IMR-90 (cell line): ENCODE measurements at regions not wholly inside any gene's neighbourhood (a gene's known extent, or its start where the extent isn't known, plus 50 kb on each side); places are given as distances from the start of the nearest gene placed in this dataset.

Experiments
- ATAC-seq: fragments of 200-7000 bp; cut with Tn5 transposase; 2 replicates; pipeline ENCODE4 v1.9.1; 2020; ENCODE audit warnings: low read depth, mild to moderate bottlenecking, moderate library complexity
- BruUV-seq: library from RNA; stranded (reverse); fragments of 400-500 nt; replicated peaks from 2 replicates; lab custom pipeline; 2021; lab: Mats Ljungman, UMichigan
- CTCF ChIA-PET: fragments of 300-600 bp; formaldehyde crosslinking; extraction: SDS; loops from one replicate; lab custom pipeline; 2021; ENCODE audit warnings: antibody characterized with exemption; lab: Yijun Ruan, JAX
- POLR2A ChIA-PET: fragments of 300-600 bp; sonication (Branson Sonifier 250); formaldehyde crosslinking; loops from one replicate; lab custom pipeline; 2022; ENCODE audit warnings: antibody characterized with exemption; ENCODE audit not compliant: unreplicated experiment; lab: Charles Lee
- DNase-seq: peaks from one replicate; pipeline ENCODE4 v3.0.0; 2013
- H2AFZ ChIP-seq: replicated peaks from 2 replicates; pipeline ENCODE3; 2013; ENCODE audit warnings: low read length, mild to moderate bottlenecking; ENCODE audit not compliant: poor library complexity
- H2AK5ac ChIP-seq: 2 replicates; pipeline ENCODE4 v1.6.1; 2013; ENCODE audit warnings: low read depth, low read length, inconsistent platforms
- H2AK9ac ChIP-seq: replicated peaks from 2 replicates; pipeline ENCODE3; 2013; ENCODE audit warnings: mild to moderate bottlenecking, low read depth, low read length, moderate library complexity; ENCODE audit not compliant: poor library complexity
- H2BK120ac ChIP-seq: 2 replicates; pipeline ENCODE4 v1.6.1; 2013; ENCODE audit warnings: low read depth, low read length, inconsistent platforms
- H2BK15ac ChIP-seq: 3 replicates; pipeline ENCODE4 v1.6.1; 2013; ENCODE audit warnings: low read depth, low read length, inconsistent platforms
- H2BK20ac ChIP-seq: 2 replicates; pipeline ENCODE4 v1.6.1; 2013; ENCODE audit warnings: low read depth, mild to moderate bottlenecking, inconsistent platforms, low read length, moderate library complexity
- H2BK5ac ChIP-seq: 2 replicates; pipeline ENCODE4 v1.6.1; 2013; ENCODE audit warnings: mild to moderate bottlenecking, low read depth, low read length, inconsistent platforms; ENCODE audit not compliant: poor library complexity, severe bottlenecking
- H3K14ac ChIP-seq: replicated peaks from 2 replicates; pipeline ENCODE4 v1.6.1; 2013; ENCODE audit warnings: low read depth, low read length, inconsistent platforms
- H3K18ac ChIP-seq: 2 replicates; pipeline ENCODE4 v1.6.1; 2013; ENCODE audit warnings: low read depth, low read length, control low read depth
- H3K23ac ChIP-seq: 2 replicates; pipeline ENCODE4 v1.6.1; 2013; ENCODE audit warnings: low read depth, low read length, inconsistent platforms
- H3K27ac ChIP-seq: 2 replicates; pipeline ENCODE4 v1.5.1; 2013; ENCODE audit warnings: mild to moderate bottlenecking, control low read depth, low read length; ENCODE audit not compliant: insufficient read depth
- H3K27me3 ChIP-seq: 2 replicates; pipeline ENCODE4 v1.6.1; 2013; ENCODE audit warnings: low read length; ENCODE audit not compliant: control insufficient read depth, insufficient read depth
- H3K36me3 ChIP-seq: 2 replicates; pipeline ENCODE4 v1.6.1; 2013; ENCODE audit warnings: low read length, mixed read lengths; ENCODE audit not compliant: control insufficient read depth, insufficient read depth
- H3K4ac ChIP-seq: 2 replicates; pipeline ENCODE4 v1.6.1; 2013; ENCODE audit warnings: low read depth, low read length, inconsistent platforms
- H3K4me1 ChIP-seq: 2 replicates; pipeline ENCODE4 v1.6.1; 2013; ENCODE audit warnings: low read length, mixed read lengths; ENCODE audit not compliant: control insufficient read depth, insufficient read depth
- H3K4me2 ChIP-seq: 2 replicates; pipeline ENCODE4 v1.6.1; 2013; ENCODE audit warnings: low read depth, mild to moderate bottlenecking, control low read depth, low read length, moderate library complexity
- H3K4me3 ChIP-seq: 2 replicates; pipeline ENCODE4 v1.5.1; 2013; ENCODE audit warnings: low read depth, mild to moderate bottlenecking, control low read depth, low read length, moderate library complexity; ENCODE audit not compliant: insufficient read depth
- H3K56ac ChIP-seq: 2 replicates; pipeline ENCODE4 v1.6.1; 2013; ENCODE audit warnings: low read length, inconsistent platforms; ENCODE audit not compliant: insufficient read depth; ENCODE audit errors: extremely low read depth
- H3K79me1 ChIP-seq, 2 experiments: 2 replicates each; pipeline ENCODE4 v1.6.1; 2013; ENCODE audit warnings: low read length in 2 of 2, inconsistent platforms in 1 of 2, low read depth in 1 of 2
- H3K9ac ChIP-seq: 2 replicates; pipeline ENCODE4 v1.6.1; 2013; ENCODE audit warnings: low read depth, low read length, control low read depth
- H3K9me1 ChIP-seq: 2 replicates; pipeline ENCODE4 v1.6.1; 2013; ENCODE audit warnings: low read length, inconsistent platforms; ENCODE audit not compliant: insufficient read depth
- H3K9me3 ChIP-seq: 2 replicates; pipeline ENCODE4 v1.6.1; 2013; ENCODE audit warnings: low read length; ENCODE audit not compliant: control insufficient read depth, insufficient read depth
- H4K20me1 ChIP-seq: 2 replicates; pipeline ENCODE4 v1.6.1; 2013; ENCODE audit warnings: low read length, inconsistent platforms; ENCODE audit not compliant: insufficient read depth
- H4K5ac ChIP-seq: 2 replicates; pipeline ENCODE4 v1.6.1; 2013; ENCODE audit warnings: mild to moderate bottlenecking, low read depth, low read length, control low read depth
- H4K8ac ChIP-seq, 2 experiments: 2 replicates each; pipeline ENCODE4 v1.6.1; 2013; ENCODE audit warnings: low read depth in 2 of 2, low read length in 2 of 2, control low read depth in 1 of 2, inconsistent platforms in 1 of 2
- H4K91ac ChIP-seq: 2 replicates; pipeline ENCODE4 v1.6.1; 2013; ENCODE audit warnings: low read depth, low read length, inconsistent platforms; ENCODE audit not compliant: insufficient read depth
- CEBPB ChIP-seq: IDR thresholded peaks from 2 replicates; pipeline ENCODE4 v1.6.1; 2012; ENCODE audit warnings: low read depth, low read length, improper control_type of control experiment
- NFE2L2 ChIP-seq: fragments of 150-350 bp; IDR thresholded peaks from 2 replicates; pipeline ENCODE4 v1.6.1; 2016; ENCODE audit warnings: low read depth, mild to moderate bottlenecking, low read length
- POLR2A ChIP-seq: IDR thresholded peaks from 2 replicates; pipeline ENCODE4 v1.6.1; 2012; ENCODE audit warnings: mild to moderate bottlenecking, low read depth, low read length
- RCOR1 ChIP-seq: IDR thresholded peaks from 2 replicates; pipeline ENCODE4 v1.6.1; 2012; ENCODE audit warnings: mild to moderate bottlenecking, low read length, improper control_type of control experiment; ENCODE audit not compliant: insufficient replicate concordance
- WGBS, 2 experiments: methylation state at CpG; one replicate each; pipeline versions ENCODE4 v1.1.5 to v1.1.7; 2013; ENCODE audit warnings: missing lambda C conversion rate in 2 of 2; ENCODE audit not compliant: insufficient read length in 1 of 2; ENCODE audit errors: extremely low coverage in 2 of 2; 5-methylcytosine and 5-hydroxymethylcytosine counted together
- dilution Hi-C: fragments of 300-500 bp; cut with HindIII; formaldehyde crosslinking; loops from one replicate; pipeline ENCODE4 v1.14.3; 2018; ENCODE audit warnings: low sequenced_read_pairs; ENCODE audit not compliant: unreplicated experiment
- in situ Hi-C: fragments of 300-500 bp; cut with MboI; formaldehyde crosslinking; loops from 3 replicates; pipeline ENCODE4 v1.14.3; 2019; ENCODE audit warnings: low sequenced_read_pairs, inconsistent platforms, mixed read lengths
- intact Hi-C: fragments of 100-400 bp; cut with micrococcal nuclease; formaldehyde crosslinking; loops from 2 replicates; pipeline ENCODE4 v1.10.0; 2022

DNA sequence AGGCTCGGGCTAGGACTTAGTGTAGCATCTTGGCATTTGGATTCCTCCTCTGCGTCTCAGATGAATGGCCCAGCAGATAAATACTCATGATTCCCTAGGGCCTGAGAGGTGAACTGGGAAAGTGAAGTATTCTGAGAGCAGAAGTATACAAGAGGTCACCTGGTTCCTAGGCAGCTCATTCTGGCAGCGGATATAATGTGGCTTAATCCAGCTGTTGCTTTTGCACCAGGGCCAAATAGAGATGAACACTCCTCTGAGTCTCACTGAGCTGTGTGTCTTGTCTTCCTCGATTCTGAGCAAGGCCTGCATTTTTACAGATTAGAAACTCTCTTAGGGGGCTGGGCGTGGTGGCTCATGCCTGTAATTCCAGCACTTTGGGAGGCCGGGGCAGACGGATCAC is 196.1 kb downstream of the SLC4A3 start:
- POLR2A ChIA-PET = no interaction called here

More for the DNA sequence above, 196.1 kb downstream of the SLC4A3 start:
- intact Hi-C loops (no loop called here), dilution Hi-C loops (no loop called here), in situ Hi-C loops (no loop called here)
- Histone ChIP-seq H4K8ac (no peak overlapping the region), H2AK5ac (no peak overlapping the region), H3K4me3 (no peak overlapping the region), H3K27ac (no peak overlapping the region), H4K20me1 (no peaks in the 10 kb centered on the region), H3K4me1 (no peaks in the 10 kb centered on the region), H3K14ac (no peak overlapping the region), H3K9me3 (no peaks in the 10 kb centered on the region), H2BK20ac (no peak overlapping the region), H4K5ac (no peak overlapping the region), H2BK120ac (no peak overlapping the region), H4K91ac (no peak overlapping the region), H3K4ac (no peak overlapping the region), H3K18ac (no peak overlapping the region), H3K9ac (no peak overlapping the region), H3K9me1 (no peaks in the 10 kb centered on the region), H3K36me3 (no peaks in the 10 kb centered on the region), H3K79me1 (no peaks in the 10 kb centered on the region), H3K4me2 (no peak overlapping the region), H2AFZ (no peak overlapping the region), H3K27me3 (peaks cover 4% of the 10 kb centered on the region; the same call in 1 of the 2 replicates), H2AK9ac (no peak overlapping the region), H3K56ac (no peak overlapping the region), H2BK5ac (no peak overlapping the region), H3K23ac (no peak overlapping the region), H2BK15ac (no peak overlapping the region)
- no TSS peak for BruUV-seq
- CTCF ChIA-PET = no interaction called here
- TF ChIP-seq RCOR1 (no peak), POLR2A (no peak), NFE2L2 (no peak), CEBPB (no peak)
- DNase-seq (no peak), ATAC-seq (no peak)
- WGBS, 2 experiments = 40% methylated on average over 1 of the region's 7 CpGs; no CpG with 5 or more reads in 1 of the 2 experiments
